Ovary (tissue), 7 donors: ENCODE measurements at regions not wholly inside any gene's neighbourhood (a gene's known extent, or its start where the extent isn't known, plus 50 kb on each side); places are given as distances from the start of the nearest gene placed in this dataset.

Experiments
- DNase-seq, 5 donors: peaks; one replicate each; pipeline ENCODE4 v3.0.0-alpha.2; 2019 to 2020
- H3K27ac ChIP-seq, 2 donors: fragments of 200-600 bp; one replicate each; pipeline versions ENCODE4 v1.5.1 to v1.8.0; 2019 to 2022
- H3K27me3 ChIP-seq: fragments of 200-600 bp; one replicate; pipeline ENCODE4 v1.8.0; 2022
- H3K36me3 ChIP-seq: fragments of 200-600 bp; sonication (generic); one replicate; pipeline ENCODE4 v1.5.1; 2019
- H3K4me1 ChIP-seq: one replicate; pipeline ENCODE4 v1.8.1; 2013; ENCODE audit warnings: mild to moderate bottlenecking, moderate library complexity; ENCODE audit not compliant: insufficient read depth
- H3K4me3 ChIP-seq: fragments of 200-600 bp; sonication (generic); one replicate; pipeline ENCODE4 v1.5.1; 2017
- H3K9me3 ChIP-seq, 2 donors: fragments of 200-600 bp in 1 of 2; sonication (generic) in 1 of 2; one replicate each; pipeline versions ENCODE4 v1.5.1 to v1.8.1; 2013 to 2019; ENCODE audit warnings: mild to moderate bottlenecking in 1 of 2, moderate library complexity in 1 of 2
- CTCF ChIP-seq, 3 donors: fragments of 450-650 bp in 2 of 3; fragments of 200-600 bp in 1 of 3; IDR thresholded peaks; one replicate each; pipeline versions ENCODE4 v1.5.1 to v1.8.0; 2016 to 2022; ENCODE audit warnings: antibody characterized with exemption in 3 of 3, mild to moderate bottlenecking in 1 of 3
- EP300 ChIP-seq: sonication (generic); formaldehyde crosslinking; IDR thresholded peaks from one replicate; pipeline ENCODE4 v1.6.1; 2017; ENCODE audit warnings: antibody characterized with exemption
- POLR2A ChIP-seq: fragments of 450-650 bp; IDR thresholded peaks from one replicate; pipeline ENCODE4 v1.6.1; 2017; ENCODE audit warnings: antibody characterized with exemption, mild to moderate bottlenecking, moderate library complexity
- WGBS, 3 donors: extraction: QIAGEN DNeasy Blood & Tissue Kit in 1 of 3; methylation state at CpG; one replicate each; pipeline versions ENCODE4 v1.1.5 to v1.1.7; 2013 to 2017; 5-methylcytosine and 5-hydroxymethylcytosine counted together
- intact Hi-C, 4 donors: fragments of 100-400 bp; cut with DNase I; formaldehyde crosslinking; loops; one replicate each; pipeline versions ENCODE4 v1.11.0 to v1.15.1; 2022 to 2023
- donor health status: DM: no; HTN: no; CAD: no; lungs with moderate emphysema.
- donor health status: DM: no; HTN: no; CAD: no.
- donor health status: Bipolar disorder and iron deficiency.
- donor health status: DM: no; HTN: no; CAD: no.
- donor health status: DM: yes; HTN: yes; CAD: no.

- 12 to 36% (median 17%) methylated on average over 10 of the region's 10 CpGs for WGBS, 3 donors
- DNase-seq, result no peak
- Histone ChIP-seq H3K27me3 (no peaks in the 10 kb centered on the region), H3K9me3 (no peaks in the 10 kb centered on the region), H3K27ac (no peak overlapping the region), H3K4me1 (no peaks in the 10 kb centered on the region), H3K4me3 (no peak overlapping the region), H3K36me3 (no peaks in the 10 kb centered on the region)
- intact Hi-C loops, result no loop called here
- no peak for TF ChIP-seq POLR2A
- TF ChIP-seq EP300, result no peak
- TF ChIP-seq CTCF (IDR thresholded peaks at IDR 0.05), result no peak
These were observed 138.5 kb downstream of the LINC00237 start for GRCh38 chr20:20967564-20968184.

- H3K36me3 ChIP-seq, result no peaks in the 10 kb centered on the region
- 43 to 56% (median 48%) methylated on average over 8 of the region's 8 CpGs for WGBS, 3 donors
- no peaks in the 10 kb centered on the region for H3K4me1 ChIP-seq
- H3K9me3 ChIP-seq, result no peaks in the 10 kb centered on the region
- DNase-seq, result no peak
- no peaks in the 10 kb centered on the region for H3K27me3 ChIP-seq
- H3K27ac ChIP-seq, result no peak overlapping the region
- TF ChIP-seq POLR2A (no peak), CTCF (IDR thresholded peaks at IDR 0.05) (no peak), EP300 (no peak)
- intact Hi-C loops, result no loop called here
- H3K4me3 ChIP-seq, result no peak overlapping the region
These were observed 140.0 kb downstream of the LINC00237 start for GRCh38 chr20:20966171-20966570.

- Histone ChIP-seq H3K27ac (no peak overlapping the region), H3K27me3 (no peaks in the 10 kb centered on the region), H3K4me3 (no peak overlapping the region), H3K4me1 (no peaks in the 10 kb centered on the region), H3K36me3 (no peaks in the 10 kb centered on the region), H3K9me3 (no peaks in the 10 kb centered on the region)
- intact Hi-C loops, result no loop called here
- 64 to 82% (median 81%) methylated on average over 5 of the region's 5 CpGs for WGBS, 3 donors
- TF ChIP-seq POLR2A, result no peak
- TF ChIP-seq CTCF (IDR thresholded peaks at IDR 0.05), result no peak
- no peak for DNase-seq
These were observed 147.0 kb downstream of the LINC00237 start for GRCh38 chr20:20959031-20959755.

DNA sequence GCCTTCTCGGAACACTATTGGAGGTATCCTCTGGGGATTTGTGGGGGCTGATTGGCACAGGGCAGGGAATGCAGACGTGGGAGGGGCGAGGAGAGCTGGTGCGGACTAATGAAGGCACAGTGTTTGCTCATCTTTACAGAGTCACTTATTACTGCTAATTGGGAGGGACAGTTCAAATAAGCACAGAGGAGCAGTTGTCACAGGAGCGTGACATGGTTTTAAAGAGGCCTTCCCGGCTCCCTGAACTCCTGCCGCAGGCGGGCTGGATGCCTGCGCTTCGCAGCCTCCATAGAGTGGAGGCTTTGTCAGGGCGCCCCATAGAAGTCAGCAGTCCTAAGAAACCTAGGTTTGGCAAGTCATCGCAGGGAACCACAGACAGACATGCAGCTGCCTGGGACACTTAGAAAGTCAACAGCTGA, 149.6 kb downstream of the LINC00237 start:
- Histone ChIP-seq H3K27ac (no peak overlapping the region), H3K36me3 (no peaks in the 10 kb centered on the region), H3K4me3 (no peak overlapping the region), H3K9me3 (no peaks in the 10 kb centered on the region), H3K4me1 (no peaks in the 10 kb centered on the region), H3K27me3 (no peaks in the 10 kb centered on the region)
- intact Hi-C loops, result no loop called here
- 29 to 36% (median 35%) methylated on average over 12 of the region's 12 CpGs for WGBS, 3 donors
- TF ChIP-seq POLR2A (no peak), CTCF (IDR thresholded peaks at IDR 0.05) (no peak), EP300 (no peak)
- no peak for DNase-seq
